Glomerular endothelial cell (primary cell): ENCODE measurements at regions not wholly inside any gene's neighbourhood (a gene's known extent, or its start where the extent isn't known, plus 50 kb on each side); places are given as distances from the start of the nearest gene placed in this dataset.

Source experiments
- DNase-seq: peaks from one replicate; pipeline ENCODE4 v3.0.0-alpha.2; 2011; ENCODE audit warnings: low read depth, low spot score; ENCODE audit errors: extremely low read depth

- no peak for DNase-seq
Measured at GRCh38 chr6:74785236-74785635, 420.6 kb downstream of the COL12A1 start.

GRCh38 chr6:74782346-74782745 lies 423.5 kb downstream of the COL12A1 start:
- DNase-seq: no peak

GRCh38 chr6:74780831-74781230 lies 425.0 kb downstream of the COL12A1 start:
- DNase-seq: no peak

GRCh38 chr6:74768738-74769137 lies 437.1 kb downstream of the COL12A1 start:
- no peak for DNase-seq

- no peak for DNase-seq
Measured at GRCh38 chr6:74768120-74768519, 437.7 kb downstream of the COL12A1 start.

- DNase-seq: no peak
Measured at GRCh38 chr6:74765486-74765885, 440.4 kb downstream of the COL12A1 start.

- no peak for DNase-seq
Measured at GRCh38 chr6:74764486-74764885, 441.4 kb downstream of the COL12A1 start.

- no peak for DNase-seq
Measured at GRCh38 chr6:74762841-74763240, 443.0 kb downstream of the COL12A1 start.

- no peak for DNase-seq
Measured at GRCh38 chr6:74757813-74758212, 448.0 kb downstream of the COL12A1 start.

GRCh38 chr6:74756923-74757322 lies 448.9 kb downstream of the COL12A1 start:
- no peak for DNase-seq

- DNase-seq: no peak
Measured at GRCh38 chr6:74755778-74756177, 450.1 kb downstream of the COL12A1 start.

GRCh38 chr6:74755196-74755595 lies 450.7 kb downstream of the COL12A1 start:
- no peak for DNase-seq

- no peak for DNase-seq
Measured at GRCh38 chr6:74753883-74754600, 451.8 kb downstream of the COL12A1 start.

- no peak for DNase-seq
Measured at GRCh38 chr6:74752303-74752702, 453.6 kb downstream of the COL12A1 start.

GRCh38 chr6:74750826-74751225 lies 455.0 kb downstream of the COL12A1 start:
- DNase-seq: no peak

- no peak for DNase-seq
Measured at GRCh38 chr6:74749211-74750147, 456.4 kb downstream of the COL12A1 start.

- DNase-seq: no peak
Measured at GRCh38 chr6:74745670-74746069, 460.2 kb downstream of the COL12A1 start.

- DNase-seq: no peak
Measured at GRCh38 chr6:74742793-74743508, 462.9 kb downstream of the COL12A1 start.

GRCh38 chr6:74741646-74742045 lies 464.2 kb downstream of the COL12A1 start:
- no peak for DNase-seq

GRCh38 chr6:74735304-74735703 lies 470.5 kb downstream of the COL12A1 start:
- DNase-seq: no peak

- no peak for DNase-seq
Measured at GRCh38 chr6:74734901-74735300, 471.0 kb downstream of the COL12A1 start.
